ENCODE measurements at regions not wholly inside any gene's neighbourhood (a gene's known extent, or its start where the extent isn't known, plus 50 kb on each side); places are given as distances from the start of the nearest gene placed in this dataset.

- Histone ChIP-seq H3K27me3 (no peaks in the 10 kb centered on the region), H3K27ac (no peak overlapping the region), H3K36me3 (replicated peaks in 1 of 2; ENCODE audit: insufficient read depth in 1 of 2, low read depth in 2 of 2) (no peaks in the 10 kb centered on the region), H3K4me1 (no peaks in the 10 kb centered on the region), H3K4me3 (no peak overlapping the region), H3K9me3 (no peaks in the 10 kb centered on the region)
- no peak for ATAC-seq
- intact Hi-C loops (cut with DNase I), result no loop called here
- 42 to 58% methylated on average over 2 of the region's 2 CpGs for WGBS, 2 donors
- no peak for DNase-seq
- no peak for TF ChIP-seq POLR2A (IDR thresholded peaks at IDR 0.05)
- no peak for TF ChIP-seq CTCF (IDR thresholded peaks at IDR 0.05)
These were observed 1396.8 kb downstream of the LRRC4C start for GRCh38 chr11:40062616-40063015.

GRCh38 chr11:40061221-40061620, 1398.2 kb downstream of the LRRC4C start:
- TF ChIP-seq CTCF (IDR thresholded peaks at IDR 0.05) (no peak), POLR2A (IDR thresholded peaks at IDR 0.05) (no peak)
- 73 to 74% methylated on average over 3 of the region's 3 CpGs for WGBS, 2 donors

GRCh38 chr11:40054631-40055030, 1404.8 kb downstream of the LRRC4C start:
- H3K4me3 ChIP-seq, result no peak overlapping the region
- DNase-seq (no peak), ATAC-seq (no peak)
- no peaks in the 10 kb centered on the region for H3K4me1 ChIP-seq
- H3K27ac ChIP-seq, result no peak overlapping the region
- H3K27me3 ChIP-seq, result no peaks in the 10 kb centered on the region
- no peaks in the 10 kb centered on the region for H3K9me3 ChIP-seq
- H3K36me3 ChIP-seq (replicated peaks in 1 of 2; ENCODE audit: insufficient read depth in 1 of 2, low read depth in 2 of 2), result no peaks in the 10 kb centered on the region
- TF ChIP-seq POLR2A (IDR thresholded peaks at IDR 0.05) (no peak), CTCF (IDR thresholded peaks at IDR 0.05) (no peak)
- intact Hi-C loops (cut with DNase I), result no loop called here

More at GRCh38 chr11:40061221-40061620, 1398.2 kb downstream of the LRRC4C start:
- no peak for DNase-seq
- no peak for ATAC-seq
- Histone ChIP-seq H3K9me3 (no peaks in the 10 kb centered on the region), H3K4me1 (no peaks in the 10 kb centered on the region), H3K36me3 (replicated peaks in 1 of 2; ENCODE audit: insufficient read depth in 1 of 2, low read depth in 2 of 2) (no peaks in the 10 kb centered on the region), H3K27me3 (no peaks in the 10 kb centered on the region), H3K27ac (no peak overlapping the region), H3K4me3 (no peak overlapping the region)
- intact Hi-C loops (cut with DNase I), result no loop called here

GRCh38 chr11:40045312-40045711, 1414.1 kb downstream of the LRRC4C start:
- DNase-seq, result no peak
- intact Hi-C loops (cut with DNase I), result no loop called here
- 64 to 70% methylated on average over 3 of the region's 3 CpGs for WGBS, 2 donors

More at GRCh38 chr11:40045312-40045711, 1414.1 kb downstream of the LRRC4C start:
- TF ChIP-seq POLR2A (IDR thresholded peaks at IDR 0.05), result no peak
- TF ChIP-seq CTCF (IDR thresholded peaks at IDR 0.05), result no peak
- Histone ChIP-seq H3K27ac (no peak overlapping the region), H3K27me3 (no peaks in the 10 kb centered on the region), H3K36me3 (replicated peaks in 1 of 2; ENCODE audit: insufficient read depth in 1 of 2, low read depth in 2 of 2) (no peaks in the 10 kb centered on the region), H3K4me1 (no peaks in the 10 kb centered on the region), H3K9me3 (no peaks in the 10 kb centered on the region), H3K4me3 (no peak overlapping the region)
- ATAC-seq, result no peak

Data from body of pancreas (tissue), 4 donors.